Hepatocyte (in vitro differentiated cells): ENCODE measurements at regions not wholly inside any gene's neighbourhood (a gene's known extent, or its start where the extent isn't known, plus 50 kb on each side); places are given as distances from the start of the nearest gene placed in this dataset.
"Not testable (repeated sequence)": the region's sequence is repeated elsewhere in the genome, so short reads cannot be mapped to it uniquely, and the experiment has no call there.

Experiments
- DNase-seq: peaks from one replicate; pipeline ENCODE4 v3.0.0-alpha.2; 2016; ENCODE audit warnings: low spot score
- H2AFZ ChIP-seq: fragments of 200-600 bp; sonication (generic); 2 replicates; pipeline ENCODE4 v1.6.0; 2016; ENCODE audit warnings: antibody characterized with exemption, mild to moderate bottlenecking
- H3K27ac ChIP-seq: fragments of 200-600 bp; sonication (generic); 2 replicates; pipeline ENCODE4 v1.5.1; 2016; ENCODE audit warnings: mild to moderate bottlenecking
- H3K27me3 ChIP-seq: fragments of 200-600 bp; sonication (generic); 2 replicates; pipeline ENCODE4 v1.6.1; 2016
- H3K36me3 ChIP-seq: fragments of 200-600 bp; sonication (generic); replicated peaks from 2 replicates; pipeline ENCODE4 v1.5.1; 2016; ENCODE audit warnings: low read depth; ENCODE audit not compliant: insufficient read depth
- H3K4me1 ChIP-seq: fragments of 200-600 bp; sonication (generic); 2 replicates; pipeline ENCODE4 v1.5.1; 2016; ENCODE audit warnings: mild to moderate bottlenecking, moderate library complexity; ENCODE audit not compliant: insufficient read depth
- H3K4me2 ChIP-seq: fragments of 200-600 bp; sonication (generic); 2 replicates; pipeline ENCODE4 v1.6.0; 2016
- H3K4me3 ChIP-seq: fragments of 200-600 bp; sonication (generic); 2 replicates; pipeline ENCODE4 v1.5.1; 2016; ENCODE audit warnings: mild to moderate bottlenecking
- H3K79me2 ChIP-seq: fragments of 200-600 bp; sonication (generic); 2 replicates; pipeline ENCODE4 v1.6.0; 2017; ENCODE audit warnings: mild to moderate bottlenecking
- H3K9me2 ChIP-seq: fragments of 200-600 bp; sonication (generic); replicated peaks from 2 replicates; pipeline ENCODE4 v1.6.0; 2017; ENCODE audit warnings: mild to moderate bottlenecking; ENCODE audit not compliant: insufficient read depth
- H3K9me3 ChIP-seq: fragments of 200-600 bp; sonication (generic); 2 replicates; pipeline ENCODE4 v1.5.1; 2016; ENCODE audit warnings: low read depth, mild to moderate bottlenecking
- H4K20me1 ChIP-seq: fragments of 200-600 bp; sonication (generic); 2 replicates; pipeline ENCODE4 v1.6.0; 2016; ENCODE audit warnings: mild to moderate bottlenecking; ENCODE audit not compliant: insufficient read depth, poor library complexity, severe bottlenecking
- CTCF ChIP-seq: fragments of 200-600 bp; sonication (generic); IDR thresholded peaks from 2 replicates; pipeline ENCODE4 v1.5.1; 2016; ENCODE audit warnings: antibody characterized with exemption, mild to moderate bottlenecking; ENCODE audit not compliant: poor library complexity
- EZH2 ChIP-seq: fragments of 200-600 bp; sonication (generic); IDR thresholded peaks from 2 replicates; pipeline ENCODE4 v1.6.1; 2016; ENCODE audit warnings: antibody characterized with exemption, mild to moderate bottlenecking, borderline replicate concordance
- EZH2phosphoT487 ChIP-seq: fragments of 200-600 bp; sonication (generic); IDR thresholded peaks from one replicate; pipeline ENCODE4 v1.6.1; 2018; ENCODE audit warnings: antibody characterized with exemption, mild to moderate bottlenecking, low read depth, moderate library complexity; ENCODE audit not compliant: unreplicated experiment, severe bottlenecking
- WGBS: methylation state at CpG from one replicate; pipeline ENCODE4 v1.1.6; 2016; ENCODE audit warnings: low lambda C conversion rate; ENCODE audit errors: missing lambda C conversion rate; 5-methylcytosine and 5-hydroxymethylcytosine counted together

GRCh38 chr18:78878335-78878734 is 101.3 kb upstream of the SALL3 start:
- no peaks in the 10 kb centered on the region for H3K27me3 ChIP-seq
- no peaks in the 10 kb centered on the region for H3K4me1 ChIP-seq
- H3K4me2 ChIP-seq = no peak overlapping the region
- no peak overlapping the region for H3K4me3 ChIP-seq
- H3K9me3 ChIP-seq = no peaks in the 10 kb centered on the region
- H3K27ac ChIP-seq = no peak overlapping the region
- H4K20me1 ChIP-seq = no peaks in the 10 kb centered on the region
- no peak for DNase-seq
- TF ChIP-seq CTCF (no peak), EZH2phosphoT487 (no peak), EZH2 (no peak)
- no peak overlapping the region for H2AFZ ChIP-seq
- H3K9me2 ChIP-seq = no peaks in the 10 kb centered on the region
- no peaks in the 10 kb centered on the region for H3K36me3 ChIP-seq
- H3K79me2 ChIP-seq = no peaks in the 10 kb centered on the region
- 99% methylated on average over 15 of the region's 15 CpGs for WGBS

GRCh38 chr18:78879072-78879883 is 100.3 kb upstream of the SALL3 start:
- not testable (repeated sequence) for H3K36me3 ChIP-seq, H3K4me3 ChIP-seq, H3K79me2 ChIP-seq, H3K27me3 ChIP-seq, H3K9me2 ChIP-seq, H2AFZ ChIP-seq, H3K27ac ChIP-seq, H3K9me3 ChIP-seq, H3K4me2 ChIP-seq, H3K4me1 ChIP-seq, H4K20me1 ChIP-seq
- DNase-seq = peak; percentile 39
- TF ChIP-seq CTCF = peak; percentile 56
- 90% methylated on average over 32 of the region's 56 CpGs for WGBS

- Histone ChIP-seq H3K4me1 (no peaks in the 10 kb centered on the region), H2AFZ (no peak overlapping the region), H3K36me3 (no peaks in the 10 kb centered on the region), H3K9me3 (no peaks in the 10 kb centered on the region), H3K79me2 (no peaks in the 10 kb centered on the region), H3K4me3 (no peak overlapping the region), H4K20me1 (no peaks in the 10 kb centered on the region), H3K9me2 (no peaks in the 10 kb centered on the region), H3K27ac (no peak overlapping the region), H3K27me3 (no peaks in the 10 kb centered on the region), H3K4me2 (no peak overlapping the region)
- DNase-seq = no peak
- TF ChIP-seq EZH2phosphoT487 (no peak), EZH2 (no peak), CTCF (no peak)
- 86% methylated on average over 7 of the region's 7 CpGs for WGBS
These were observed 97.0 kb upstream of the SALL3 start for GRCh38 chr18:78882585-78882984.
